ENCODE measurements at regions not wholly inside any gene's neighbourhood (a gene's known extent, or its start where the extent isn't known, plus 50 kb on each side); places are given as distances from the start of the nearest gene placed in this dataset.

DNA sequence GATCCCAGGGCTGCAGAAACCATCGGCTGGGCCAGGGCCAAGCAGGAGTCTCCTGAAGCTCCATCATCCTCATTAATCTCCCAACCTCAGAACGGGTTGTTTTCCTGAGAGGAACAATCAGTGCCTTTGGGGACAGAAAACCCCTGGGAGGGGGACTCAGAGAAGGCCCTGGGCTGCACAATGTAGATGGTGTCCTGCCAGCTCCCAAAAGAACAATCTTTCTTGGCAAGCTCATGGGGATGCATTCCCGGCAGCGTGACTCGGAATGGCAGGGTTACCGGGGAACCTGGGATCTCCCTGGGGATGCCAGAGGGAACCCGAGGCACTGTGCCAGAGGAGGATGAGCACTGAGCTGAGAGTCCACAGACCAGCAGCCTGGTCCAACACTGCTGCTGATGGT, 72.1 kb upstream of the ATP2B2 start:
- Histone ChIP-seq H4K5ac (ENCODE audit: low read length) (no peak overlapping the region), H2BK120ac (ENCODE audit: low read depth, low read length) (no peak overlapping the region), H3K18ac (ENCODE audit: low read length) (no peak overlapping the region), H2BK5ac (ENCODE audit: low read length) (no peak overlapping the region), H3K79me2 (ENCODE audit: control insufficient read depth, insufficient read depth, low read length) (no peaks in the 10 kb centered on the region), H3K4me1 (ENCODE audit: control insufficient read depth, low read depth, low read length) (no peaks in the 10 kb centered on the region), H3K4me2 (ENCODE audit: low read length) (no peak overlapping the region), H3K79me1 (ENCODE audit: low read length) (no peaks in the 10 kb centered on the region), H2AK5ac (ENCODE audit: low read length) (no peak overlapping the region), H4K8ac (ENCODE audit: low read depth, low read length) (no peak overlapping the region), H3K56ac (ENCODE audit: low read length) (no peak overlapping the region), H3K9ac (ENCODE audit: low read length) (no peak overlapping the region), H3K4ac (ENCODE audit: low read depth, low read length) (no peak overlapping the region), H3K27ac (ENCODE audit: low read depth, low read length) (no peak overlapping the region), H3K23ac (ENCODE audit: low read length) (no peak overlapping the region), H3K36me3 (ENCODE audit: control insufficient read depth, insufficient read depth, low read length) (no peaks in the 10 kb centered on the region), H2BK15ac (replicated peaks; ENCODE audit: low read depth) (no peak overlapping the region), H3K27me3 (ENCODE audit: insufficient read depth, low read length, poor library complexity) (no peaks in the 10 kb centered on the region), H3K4me3 (ENCODE audit: low read length) (no peak overlapping the region)
- no CpG with 5 or more reads among the region's 7 CpGs for WGBS (ENCODE audit: extremely low coverage, insufficient coverage, low lambda C conversion rate)
- no peak for DNase-seq

DNA sequence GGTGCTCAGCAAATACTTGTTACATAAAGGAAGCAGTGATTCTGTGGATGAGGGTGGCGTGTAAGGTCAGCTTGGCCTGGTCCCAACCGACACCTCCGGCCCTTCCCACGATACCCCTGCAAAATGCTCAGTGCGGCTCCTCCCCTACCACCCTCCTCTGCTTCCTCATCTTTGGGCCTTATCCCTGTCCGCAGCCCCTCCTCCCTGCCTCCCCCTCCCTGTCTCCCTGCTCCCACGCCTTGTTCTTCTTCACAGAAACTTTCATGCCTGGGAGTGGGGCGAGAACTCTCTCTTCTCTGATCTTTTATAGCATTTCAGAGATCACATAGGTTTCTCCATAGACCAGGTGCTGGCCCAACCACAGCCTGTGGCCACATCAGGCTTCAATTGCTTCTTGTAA, 75.0 kb upstream of the ATP2B2 start:
- Histone ChIP-seq H3K79me2 (ENCODE audit: control insufficient read depth, insufficient read depth, low read length) (no peaks in the 10 kb centered on the region), H3K4me2 (ENCODE audit: low read length) (no peak overlapping the region), H2BK5ac (ENCODE audit: low read length) (no peak overlapping the region), H2AK5ac (ENCODE audit: low read length) (no peak overlapping the region), H4K5ac (ENCODE audit: low read length) (no peak overlapping the region), H3K79me1 (ENCODE audit: low read length) (no peaks in the 10 kb centered on the region), H3K36me3 (ENCODE audit: control insufficient read depth, insufficient read depth, low read length) (no peaks in the 10 kb centered on the region), H3K27ac (ENCODE audit: low read depth, low read length) (no peak overlapping the region), H3K23ac (ENCODE audit: low read length) (no peak overlapping the region), H3K56ac (ENCODE audit: low read length) (no peak overlapping the region), H3K4me1 (ENCODE audit: control insufficient read depth, low read depth, low read length) (no peaks in the 10 kb centered on the region), H2BK15ac (replicated peaks; ENCODE audit: low read depth) (no peak overlapping the region), H2BK120ac (ENCODE audit: low read depth, low read length) (no peak overlapping the region), H3K9ac (ENCODE audit: low read length) (no peak overlapping the region), H3K27me3 (ENCODE audit: insufficient read depth, low read length, poor library complexity) (no peaks in the 10 kb centered on the region), H3K4me3 (ENCODE audit: low read length) (no peak overlapping the region), H3K4ac (ENCODE audit: low read depth, low read length) (no peak overlapping the region), H3K18ac (ENCODE audit: low read length) (no peak overlapping the region), H4K8ac (ENCODE audit: low read depth, low read length) (no peak overlapping the region)
- DNase-seq = no peak
- no CpG with 5 or more reads among the region's 8 CpGs for WGBS (ENCODE audit: extremely low coverage, insufficient coverage, low lambda C conversion rate)

DNA sequence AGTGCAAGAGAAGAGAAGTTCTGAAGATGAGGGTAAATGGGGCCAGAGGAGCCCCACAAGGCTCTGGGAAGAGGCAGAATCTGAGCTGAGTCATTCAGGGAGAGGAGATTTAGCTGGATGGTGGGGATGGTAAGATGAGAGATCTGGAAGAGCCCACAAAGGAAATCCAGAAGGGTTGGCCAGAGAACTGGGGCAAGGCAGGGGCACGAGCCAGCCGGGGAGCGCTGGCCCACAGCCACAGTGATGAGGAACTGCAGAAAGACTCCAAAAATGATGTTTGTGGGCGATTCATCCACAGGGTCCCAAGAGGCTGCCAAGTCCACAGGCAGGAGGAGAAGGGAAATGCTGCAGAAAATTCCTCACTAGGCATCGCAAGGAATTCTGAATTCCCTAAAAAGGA, 75.9 kb upstream of the ATP2B2 start:
- no peak overlapping the region for H3K23ac ChIP-seq (ENCODE audit: low read length)
- no CpG with 5 or more reads among the region's 5 CpGs for WGBS (ENCODE audit: extremely low coverage, insufficient coverage, low lambda C conversion rate)

DNA sequence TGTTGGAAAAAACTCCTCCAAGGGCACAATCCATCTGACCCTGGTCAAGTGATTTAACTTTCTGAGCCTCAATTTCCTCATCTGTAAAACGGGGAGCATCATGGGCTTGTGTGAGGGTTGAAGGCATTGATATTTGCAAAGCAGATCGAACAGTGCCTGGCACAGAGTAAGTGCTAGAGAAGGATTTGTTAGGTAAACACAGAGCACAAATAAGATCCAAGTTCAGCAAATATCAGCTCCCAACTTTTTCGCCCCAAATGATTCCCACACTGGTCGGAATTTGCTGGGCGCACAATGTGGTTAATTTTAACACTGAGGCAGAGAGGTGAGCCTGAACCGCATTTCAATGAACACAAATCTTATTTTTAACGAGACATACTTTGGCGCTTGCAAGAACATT, 76.3 kb upstream of the ATP2B2 start:
- Histone ChIP-seq H2BK15ac (replicated peaks; ENCODE audit: low read depth) (no peak overlapping the region), H3K4me1 (ENCODE audit: control insufficient read depth, low read depth, low read length) (no peaks in the 10 kb centered on the region), H4K8ac (ENCODE audit: low read depth, low read length) (no peak overlapping the region), H4K5ac (ENCODE audit: low read length) (no peak overlapping the region), H3K23ac (ENCODE audit: low read length) (no peak overlapping the region), H3K36me3 (ENCODE audit: control insufficient read depth, insufficient read depth, low read length) (no peaks in the 10 kb centered on the region), H3K9ac (ENCODE audit: low read length) (no peak overlapping the region), H3K79me2 (ENCODE audit: control insufficient read depth, insufficient read depth, low read length) (no peaks in the 10 kb centered on the region), H3K4ac (ENCODE audit: low read depth, low read length) (no peak overlapping the region), H2BK5ac (ENCODE audit: low read length) (no peak overlapping the region), H3K4me3 (ENCODE audit: low read length) (no peak overlapping the region), H2BK120ac (ENCODE audit: low read depth, low read length) (no peak overlapping the region), H3K27me3 (ENCODE audit: insufficient read depth, low read length, poor library complexity) (no peaks in the 10 kb centered on the region), H3K18ac (ENCODE audit: low read length) (no peak overlapping the region), H3K27ac (ENCODE audit: low read depth, low read length) (no peak overlapping the region), H2AK5ac (ENCODE audit: low read length) (no peak overlapping the region), H3K4me2 (ENCODE audit: low read length) (no peak overlapping the region), H3K79me1 (ENCODE audit: low read length) (no peaks in the 10 kb centered on the region), H3K56ac (ENCODE audit: low read length) (no peak overlapping the region)
- no CpG with 5 or more reads among the region's 8 CpGs for WGBS (ENCODE audit: extremely low coverage, insufficient coverage, low lambda C conversion rate)
- no peak for DNase-seq

More for the DNA sequence above, 75.9 kb upstream of the ATP2B2 start:
- Histone ChIP-seq H4K5ac (ENCODE audit: low read length) (no peak overlapping the region), H3K4me1 (ENCODE audit: control insufficient read depth, low read depth, low read length) (no peaks in the 10 kb centered on the region), H3K18ac (ENCODE audit: low read length) (no peak overlapping the region), H2BK120ac (ENCODE audit: low read depth, low read length) (no peak overlapping the region), H3K56ac (ENCODE audit: low read length) (no peak overlapping the region), H3K9ac (ENCODE audit: low read length) (no peak overlapping the region), H3K79me2 (ENCODE audit: control insufficient read depth, insufficient read depth, low read length) (no peaks in the 10 kb centered on the region), H3K4ac (ENCODE audit: low read depth, low read length) (no peak overlapping the region), H3K4me2 (ENCODE audit: low read length) (no peak overlapping the region), H4K8ac (ENCODE audit: low read depth, low read length) (no peak overlapping the region), H2BK15ac (replicated peaks; ENCODE audit: low read depth) (no peak overlapping the region), H3K27me3 (ENCODE audit: insufficient read depth, low read length, poor library complexity) (no peaks in the 10 kb centered on the region), H3K27ac (ENCODE audit: low read depth, low read length) (no peak overlapping the region), H2BK5ac (ENCODE audit: low read length) (no peak overlapping the region), H3K36me3 (ENCODE audit: control insufficient read depth, insufficient read depth, low read length) (no peaks in the 10 kb centered on the region), H2AK5ac (ENCODE audit: low read length) (no peak overlapping the region), H3K79me1 (ENCODE audit: low read length) (no peaks in the 10 kb centered on the region), H3K4me3 (ENCODE audit: low read length) (no peak overlapping the region)
- DNase-seq = no peak

DNA sequence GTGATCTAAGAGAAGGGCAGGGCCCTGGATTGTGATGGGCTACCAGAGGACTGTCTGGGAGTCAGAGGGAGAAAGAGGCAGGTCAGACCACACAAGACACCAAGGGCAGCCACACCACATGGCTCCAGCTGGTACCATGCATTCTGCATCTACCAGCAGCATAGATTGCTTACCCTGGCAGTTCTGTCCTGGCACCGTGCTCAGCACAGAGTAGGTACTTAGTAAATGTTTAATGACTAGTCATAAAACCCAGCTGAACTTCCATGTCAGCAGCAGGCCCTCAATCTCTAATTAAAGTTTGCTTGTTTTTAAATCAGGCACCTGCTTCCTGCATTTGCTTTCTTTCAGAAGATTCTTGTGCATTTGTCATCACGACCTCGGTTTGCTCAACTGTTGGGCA, 77.3 kb upstream of the ATP2B2 start:
- no CpG with 5 or more reads among the region's 3 CpGs for WGBS (ENCODE audit: extremely low coverage, insufficient coverage, low lambda C conversion rate)
- DNase-seq = no peak

DNA sequence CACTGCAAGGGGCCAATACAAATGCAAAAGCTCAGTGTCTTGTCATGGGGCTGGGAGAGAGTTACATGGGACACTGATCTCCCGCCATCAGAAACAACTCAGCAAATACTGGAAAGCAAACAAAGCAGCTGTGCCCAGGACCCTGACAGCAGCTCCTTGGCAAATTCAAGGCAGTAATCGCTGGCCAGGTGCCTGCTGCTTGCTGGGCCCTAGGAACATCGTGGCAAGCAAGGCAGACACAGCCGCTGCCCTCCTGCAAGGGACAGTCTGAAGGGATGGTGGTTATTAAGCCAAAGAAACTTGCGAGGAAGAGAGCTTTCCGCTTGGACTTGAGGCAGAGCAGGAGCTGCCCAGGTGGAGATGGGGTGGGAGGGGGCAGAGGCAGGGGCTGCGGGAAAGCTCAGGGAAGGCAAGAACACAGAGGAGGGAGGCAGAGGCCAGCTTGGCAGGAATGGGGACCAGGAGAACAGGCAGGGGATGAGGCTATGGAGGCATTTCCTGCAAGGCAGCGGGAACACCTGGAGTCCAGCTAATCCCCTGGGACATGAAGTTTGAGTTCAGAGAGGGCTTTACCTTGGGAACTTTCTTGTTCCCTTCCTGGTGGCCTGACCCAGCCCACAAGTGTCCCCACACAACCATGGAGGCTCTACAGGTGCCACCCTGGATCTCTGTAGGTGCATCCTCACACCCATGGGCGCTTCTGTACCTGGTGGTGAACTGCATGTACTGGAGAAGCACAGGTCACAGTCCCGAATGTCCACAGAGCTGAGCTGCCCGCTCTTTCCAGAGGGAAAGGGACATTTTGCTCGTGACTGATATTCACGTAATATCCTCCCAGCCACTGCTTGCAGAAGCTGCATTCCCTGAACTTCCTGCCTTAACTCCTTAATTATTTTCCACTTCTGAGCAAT, 78.7 kb upstream of the ATP2B2 start:
- H3K18ac ChIP-seq (ENCODE audit: low read length) = no peak overlapping the region
- no peak overlapping the region for H2AK5ac ChIP-seq (ENCODE audit: low read length)
- no peak overlapping the region for H3K9ac ChIP-seq (ENCODE audit: low read length)
- no peak overlapping the region for H2BK5ac ChIP-seq (ENCODE audit: low read length)
- DNase-seq = no peak
- no peaks in the 10 kb centered on the region for H3K27me3 ChIP-seq (ENCODE audit: insufficient read depth, low read length, poor library complexity)
- no peak overlapping the region for H3K4me3 ChIP-seq (ENCODE audit: low read length)
- H4K5ac ChIP-seq (ENCODE audit: low read length) = no peak overlapping the region
- no peaks in the 10 kb centered on the region for H3K79me1 ChIP-seq (ENCODE audit: low read length)
- no peaks in the 10 kb centered on the region for H3K79me2 ChIP-seq (ENCODE audit: control insufficient read depth, insufficient read depth, low read length)
- no peak overlapping the region for H3K56ac ChIP-seq (ENCODE audit: low read length)
- no peak overlapping the region for H4K8ac ChIP-seq (ENCODE audit: low read depth, low read length)
- no peak overlapping the region for H3K23ac ChIP-seq (ENCODE audit: low read length)
- no peak overlapping the region for H2BK15ac ChIP-seq (replicated peaks; ENCODE audit: low read depth)
- no peaks in the 10 kb centered on the region for H3K36me3 ChIP-seq (ENCODE audit: control insufficient read depth, insufficient read depth, low read length)
- H3K4ac ChIP-seq (ENCODE audit: low read depth, low read length) = no peak overlapping the region
- H3K4me2 ChIP-seq (ENCODE audit: low read length) = no peak overlapping the region
- no peak overlapping the region for H2BK120ac ChIP-seq (ENCODE audit: low read depth, low read length)
- WGBS (ENCODE audit: extremely low coverage, insufficient coverage, low lambda C conversion rate) = no CpG with 5 or more reads among the region's 13 CpGs
- H3K4me1 ChIP-seq (ENCODE audit: control insufficient read depth, low read depth, low read length) = no peaks in the 10 kb centered on the region
- H3K27ac ChIP-seq (ENCODE audit: low read depth, low read length) = no peak overlapping the region

More for the DNA sequence above, 77.3 kb upstream of the ATP2B2 start:
- Histone ChIP-seq H3K27me3 (ENCODE audit: insufficient read depth, low read length, poor library complexity) (no peaks in the 10 kb centered on the region), H2BK15ac (replicated peaks; ENCODE audit: low read depth) (no peak overlapping the region), H2BK120ac (ENCODE audit: low read depth, low read length) (no peak overlapping the region), H3K27ac (ENCODE audit: low read depth, low read length) (no peak overlapping the region), H4K5ac (ENCODE audit: low read length) (no peak overlapping the region), H3K79me1 (ENCODE audit: low read length) (no peaks in the 10 kb centered on the region), H3K18ac (ENCODE audit: low read length) (no peak overlapping the region), H3K56ac (ENCODE audit: low read length) (no peak overlapping the region), H3K4me2 (ENCODE audit: low read length) (no peak overlapping the region), H2BK5ac (ENCODE audit: low read length) (no peak overlapping the region), H3K79me2 (ENCODE audit: control insufficient read depth, insufficient read depth, low read length) (no peaks in the 10 kb centered on the region), H3K4me1 (ENCODE audit: control insufficient read depth, low read depth, low read length) (no peaks in the 10 kb centered on the region), H3K9ac (ENCODE audit: low read length) (no peak overlapping the region), H3K4me3 (ENCODE audit: low read length) (no peak overlapping the region), H3K36me3 (ENCODE audit: control insufficient read depth, insufficient read depth, low read length) (no peaks in the 10 kb centered on the region), H4K8ac (ENCODE audit: low read depth, low read length) (no peak overlapping the region), H3K23ac (ENCODE audit: low read length) (no peak overlapping the region), H2AK5ac (ENCODE audit: low read length) (no peak overlapping the region), H3K4ac (ENCODE audit: low read depth, low read length) (no peak overlapping the region)
